ENCODE measurements at regions not wholly inside any gene's neighbourhood (a gene's known extent, or its start where the extent isn't known, plus 50 kb on each side); places are given as distances from the start of the nearest gene placed in this dataset.

DNA sequence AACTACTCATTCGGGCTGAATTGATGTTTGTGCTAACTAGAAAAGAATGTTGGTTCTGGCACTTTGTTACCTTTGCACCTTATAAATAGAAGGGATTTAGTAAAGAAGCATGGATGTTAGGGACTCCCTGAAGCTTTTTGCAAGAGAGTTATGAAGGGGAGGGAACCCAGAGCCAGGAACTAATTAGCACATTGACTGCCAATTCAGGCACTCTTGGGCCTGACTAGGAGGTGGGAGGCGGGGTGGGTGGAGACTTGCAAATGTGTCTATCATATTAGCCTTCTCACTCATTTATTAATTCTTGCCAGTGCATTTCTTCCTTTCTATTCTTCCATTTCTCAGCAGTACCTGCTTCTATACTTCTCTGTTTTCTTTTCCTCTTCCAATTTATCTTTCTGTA is 1022.4 kb downstream of the TMEM182 start:
- no peak for TF ChIP-seq MAFF (IDR thresholded peaks at IDR 0.05; ENCODE audit: low read depth, low read length)
- no peak for TF ChIP-seq POLR2A (IDR thresholded peaks at IDR 0.05; ENCODE audit: insufficient read depth in 1 of 2, low read depth in 2 of 2, low read length in 2 of 2)
- no peak for TF ChIP-seq YY1 (IDR thresholded peaks at IDR 0.05; ENCODE audit: insufficient read depth, insufficient replicate concordance, low read depth, low read length)
- TF ChIP-seq ZNF256 (CRISPR knock-in tag; conservative IDR thresholded peaks at IDR 0.05), result no peak
- TF ChIP-seq CCAR2 (optimal IDR thresholded peaks at IDR 0.05; ENCODE audit: low read depth, low read length), result no peak
- no peak for TF ChIP-seq JUN (CRISPR knock-in tag; IDR thresholded peaks at IDR 0.05)
- TF ChIP-seq, protein P1, sequence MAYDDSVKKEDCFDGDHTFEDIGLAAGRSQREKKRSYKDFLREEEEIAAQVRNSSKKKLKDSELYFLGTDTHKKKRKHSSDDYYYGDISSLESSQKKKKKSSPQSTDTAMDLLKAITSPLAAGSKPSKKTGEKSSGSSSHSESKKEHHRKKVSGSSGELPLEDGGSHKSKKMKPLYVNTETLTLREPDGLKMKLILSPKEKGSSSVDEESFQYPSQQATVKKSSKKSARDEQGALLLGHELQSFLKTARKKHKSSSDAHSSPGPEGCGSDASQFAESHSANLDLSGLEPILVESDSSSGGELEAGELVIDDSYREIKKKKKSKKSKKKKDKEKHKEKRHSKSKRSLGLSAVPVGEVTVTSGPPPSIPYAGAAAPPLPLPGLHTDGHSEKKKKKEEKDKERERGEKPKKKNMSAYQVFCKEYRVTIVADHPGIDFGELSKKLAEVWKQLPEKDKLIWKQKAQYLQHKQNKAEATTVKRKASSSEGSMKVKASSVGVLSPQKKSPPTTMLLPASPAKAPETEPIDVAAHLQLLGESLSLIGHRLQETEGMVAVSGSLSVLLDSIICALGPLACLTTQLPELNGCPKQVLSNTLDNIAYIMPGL (CRISPR knock-in tag; IDR thresholded peaks at IDR 0.05; ENCODE audit: borderline replicate concordance in 1 of 2, low read depth in 1 of 2), result no peak
- TF ChIP-seq, protein P2, sequence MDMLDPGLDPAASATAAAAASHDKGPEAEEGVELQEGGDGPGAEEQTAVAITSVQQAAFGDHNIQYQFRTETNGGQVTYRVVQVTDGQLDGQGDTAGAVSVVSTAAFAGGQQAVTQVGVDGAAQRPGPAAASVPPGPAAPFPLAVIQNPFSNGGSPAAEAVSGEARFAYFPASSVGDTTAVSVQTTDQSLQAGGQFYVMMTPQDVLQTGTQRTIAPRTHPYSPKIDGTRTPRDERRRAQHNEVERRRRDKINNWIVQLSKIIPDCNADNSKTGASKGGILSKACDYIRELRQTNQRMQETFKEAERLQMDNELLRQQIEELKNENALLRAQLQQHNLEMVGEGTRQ (IDR thresholded peaks at IDR 0.05; ENCODE audit: low read depth, low read length), result no peak
- TF ChIP-seq, protein P2 (CRISPR knock-in tag; IDR thresholded peaks at IDR 0.05; ENCODE audit: borderline replicate concordance), result no peak
- TF ChIP-seq MXI1 (IDR thresholded peaks at IDR 0.05; ENCODE audit: borderline replicate concordance, low read depth, low read length), result no peak
- TF ChIP-seq, protein P3, sequence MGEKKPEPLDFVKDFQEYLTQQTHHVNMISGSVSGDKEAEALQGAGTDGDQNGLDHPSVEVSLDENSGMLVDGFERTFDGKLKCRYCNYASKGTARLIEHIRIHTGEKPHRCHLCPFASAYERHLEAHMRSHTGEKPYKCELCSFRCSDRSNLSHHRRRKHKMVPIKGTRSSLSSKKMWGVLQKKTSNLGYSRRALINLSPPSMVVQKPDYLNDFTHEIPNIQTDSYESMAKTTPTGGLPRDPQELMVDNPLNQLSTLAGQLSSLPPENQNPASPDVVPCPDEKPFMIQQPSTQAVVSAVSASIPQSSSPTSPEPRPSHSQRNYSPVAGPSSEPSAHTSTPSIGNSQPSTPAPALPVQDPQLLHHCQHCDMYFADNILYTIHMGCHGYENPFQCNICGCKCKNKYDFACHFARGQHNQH (CRISPR knock-in tag; IDR thresholded peaks at IDR 0.05), result no peak
- TF ChIP-seq SALL2 (CRISPR knock-in tag; IDR thresholded peaks at IDR 0.05), result no peak

All from HepG2 (cell line).